ENCODE measurements at regions not wholly inside any gene's neighbourhood (a gene's known extent, or its start where the extent isn't known, plus 50 kb on each side); places are given as distances from the start of the nearest gene placed in this dataset.
"Not testable (repeated sequence)": the region's sequence is repeated elsewhere in the genome, so short reads cannot be mapped to it uniquely, and the experiment has no call there.

DNA sequence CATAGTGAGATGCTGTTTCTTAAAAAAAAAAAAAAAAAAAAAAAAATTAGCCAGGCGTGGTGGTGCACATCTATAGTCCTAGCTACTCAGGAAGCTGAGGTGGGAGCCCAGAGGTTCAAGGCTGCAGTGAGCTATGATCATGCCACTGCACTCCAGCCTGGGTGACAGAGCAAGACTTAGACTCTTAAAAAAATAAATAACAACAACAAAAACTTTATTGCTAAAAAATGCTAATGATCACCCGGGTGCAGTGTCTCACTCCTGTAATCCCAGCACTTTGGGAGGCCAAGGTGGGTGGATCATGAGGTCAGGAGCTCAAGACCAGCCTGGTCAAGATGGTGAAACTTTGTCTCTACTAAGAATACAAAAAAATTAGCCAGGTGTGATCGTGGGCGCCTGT, 119.5 kb upstream of the RAB4A start:
- DNase-seq (ENCODE audit: low read depth in 2 of 2): not testable (repeated sequence)

DNA sequence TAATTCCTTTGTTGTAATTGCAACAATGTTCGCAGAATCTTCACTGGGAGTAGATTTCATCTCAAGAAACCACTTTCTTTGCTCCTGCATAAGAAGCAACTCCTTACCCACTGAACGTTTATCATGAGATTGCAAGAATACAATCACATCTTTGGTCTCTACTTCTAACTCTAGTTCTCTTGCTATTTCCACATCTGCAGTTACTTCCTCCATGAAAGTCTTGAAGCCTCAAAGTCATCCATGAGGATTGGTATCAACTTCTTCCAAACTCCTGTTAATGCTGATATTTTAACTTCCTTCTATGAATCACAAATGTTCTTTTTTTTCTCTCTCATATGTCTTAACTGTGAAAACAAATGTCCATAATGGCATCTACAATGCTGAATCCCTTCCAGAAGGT, 118.6 kb upstream of the RAB4A start:
- no peak for DNase-seq (ENCODE audit: low read depth in 2 of 2)

DNA sequence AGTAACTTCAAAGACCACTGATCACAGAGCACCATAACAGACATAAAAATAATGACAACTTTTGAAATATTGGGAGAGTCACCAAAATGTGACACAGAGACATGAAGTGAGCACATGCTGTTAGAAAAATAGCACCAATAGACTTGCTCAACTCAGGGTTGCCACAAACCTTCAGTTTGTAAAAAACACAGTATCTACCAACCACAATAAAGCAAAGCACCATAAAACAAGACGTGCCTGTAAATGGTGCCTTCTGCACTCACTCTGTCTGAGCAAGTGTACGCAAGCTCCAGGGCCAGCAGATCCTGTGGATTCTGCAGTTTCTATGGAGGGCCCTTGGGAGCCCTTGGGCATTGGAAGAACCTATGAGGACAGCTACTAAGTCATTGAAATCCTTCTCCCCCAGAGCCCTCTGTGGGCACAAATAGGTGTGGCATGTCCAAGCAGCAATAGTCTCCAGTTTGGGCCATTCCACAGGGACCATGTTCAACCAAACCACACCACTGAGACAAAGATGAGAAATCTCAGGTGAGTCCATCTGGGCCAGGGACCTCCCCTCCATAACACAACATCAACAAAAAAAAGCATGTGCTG, 116.9 kb upstream of the RAB4A start:
- no peak for DNase-seq (ENCODE audit: low read depth in 2 of 2)

DNA sequence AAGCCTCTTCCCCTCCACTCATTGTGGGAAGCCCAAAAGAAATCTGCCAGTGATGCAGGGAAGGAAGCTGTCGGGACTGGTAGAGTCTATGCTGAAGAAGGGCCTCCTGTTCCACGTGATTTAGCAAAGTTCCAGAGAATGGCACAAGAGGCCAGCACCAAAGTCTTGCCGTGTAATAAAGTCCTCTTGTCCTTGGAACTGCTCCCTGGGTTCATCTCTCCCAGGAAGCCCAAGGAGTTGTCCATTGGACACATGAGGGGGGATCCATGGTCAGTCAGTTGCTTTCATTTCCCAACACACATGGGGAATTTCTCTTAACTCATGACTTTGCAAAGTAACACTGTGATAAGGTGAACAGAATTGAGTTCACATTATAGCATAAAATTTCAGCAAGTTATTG, 116.1 kb upstream of the RAB4A start:
- DNase-seq (ENCODE audit: low read depth in 2 of 2): no peak

DNA sequence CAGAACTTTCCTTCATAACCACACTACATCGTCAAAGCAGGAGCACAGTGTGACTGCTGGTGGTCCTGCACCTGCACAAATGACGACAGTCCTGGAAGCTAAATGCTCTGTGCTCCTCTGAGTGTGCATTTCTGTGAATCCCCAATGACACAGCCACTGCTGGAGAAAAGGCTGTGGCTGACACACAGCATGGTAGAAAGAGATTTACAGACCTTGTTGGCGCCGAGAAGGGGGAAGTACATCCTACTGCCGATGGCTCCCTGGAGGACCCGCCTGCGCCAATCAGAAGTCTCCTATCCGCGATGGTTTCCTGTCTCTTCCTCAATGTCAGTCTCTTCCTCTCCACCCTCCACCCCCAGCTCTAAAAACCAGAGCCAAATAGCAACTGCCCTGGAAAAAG, 115.4 kb upstream of the RAB4A start:
- no peak for DNase-seq (ENCODE audit: low read depth in 2 of 2)

DNA sequence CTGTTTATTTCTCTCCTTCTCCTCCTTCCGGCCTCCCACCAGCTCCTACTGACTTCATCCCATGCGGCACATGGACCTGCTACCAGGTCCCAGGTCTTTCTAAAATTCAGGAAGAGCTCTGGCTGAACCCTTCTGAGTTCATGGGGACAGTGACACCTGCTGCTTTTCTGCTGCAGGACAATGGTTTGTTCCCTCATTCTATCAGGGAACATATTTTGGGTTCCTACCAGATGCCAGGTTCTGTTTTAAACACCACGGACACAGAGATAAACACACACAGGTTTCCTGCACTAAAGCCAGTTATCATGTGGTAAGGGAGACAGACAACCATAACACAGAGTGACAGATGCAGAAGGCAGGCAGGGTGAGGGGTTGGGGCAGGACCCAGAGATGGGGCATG, 114.0 kb upstream of the RAB4A start:
- no peak for DNase-seq (ENCODE audit: low read depth in 2 of 2)

DNA sequence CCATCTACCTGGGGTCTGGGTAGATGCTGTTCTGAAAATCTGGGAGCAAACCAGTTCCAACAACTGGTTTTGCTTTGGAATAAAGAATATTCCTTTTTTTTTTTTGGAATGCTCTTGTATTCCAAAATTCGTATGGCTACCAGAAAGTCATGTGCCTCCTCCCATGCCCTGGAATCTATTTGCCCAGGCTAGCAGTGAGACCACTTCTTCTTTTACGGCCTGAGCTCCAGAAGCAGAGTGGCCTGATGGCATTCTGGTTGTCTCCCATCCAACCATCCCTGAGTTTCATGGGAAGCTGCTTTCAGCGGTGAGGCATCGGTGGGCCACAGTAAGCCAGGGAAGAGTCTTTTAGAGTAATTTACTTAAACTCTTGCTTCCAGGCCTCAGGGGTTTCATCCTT, 113.4 kb upstream of the RAB4A start:
- no peak for DNase-seq (ENCODE audit: low read depth in 2 of 2)

DNA sequence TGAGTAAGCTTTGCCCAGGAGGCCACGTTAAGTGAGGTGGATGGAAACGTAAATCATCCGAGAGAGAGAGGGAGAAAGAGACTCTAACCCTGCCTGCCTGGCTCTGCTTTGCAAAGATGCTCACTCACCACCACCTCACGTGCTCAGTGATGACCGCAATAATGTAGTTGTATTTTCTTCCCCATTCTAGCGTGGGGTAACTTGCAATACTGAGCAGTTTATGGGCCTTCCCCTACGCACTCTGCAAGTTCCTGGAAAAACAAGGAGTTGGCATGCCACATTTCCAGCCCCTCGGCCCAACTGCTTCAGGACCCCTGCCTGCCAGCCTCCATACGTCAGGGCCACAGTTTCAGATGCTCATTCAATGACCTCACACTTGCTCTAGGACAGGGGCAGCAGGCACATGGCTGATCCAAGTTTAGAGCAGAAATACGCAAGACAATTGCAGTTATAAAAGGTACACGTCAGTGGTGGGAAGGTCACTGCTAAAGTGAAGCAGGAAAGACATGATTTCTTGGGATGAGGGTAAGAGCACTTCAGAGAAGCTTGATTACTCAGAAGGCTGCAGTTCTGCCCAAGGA, 112.5 kb upstream of the RAB4A start:
- DNase-seq (ENCODE audit: low read depth in 2 of 2): no peak

DNA sequence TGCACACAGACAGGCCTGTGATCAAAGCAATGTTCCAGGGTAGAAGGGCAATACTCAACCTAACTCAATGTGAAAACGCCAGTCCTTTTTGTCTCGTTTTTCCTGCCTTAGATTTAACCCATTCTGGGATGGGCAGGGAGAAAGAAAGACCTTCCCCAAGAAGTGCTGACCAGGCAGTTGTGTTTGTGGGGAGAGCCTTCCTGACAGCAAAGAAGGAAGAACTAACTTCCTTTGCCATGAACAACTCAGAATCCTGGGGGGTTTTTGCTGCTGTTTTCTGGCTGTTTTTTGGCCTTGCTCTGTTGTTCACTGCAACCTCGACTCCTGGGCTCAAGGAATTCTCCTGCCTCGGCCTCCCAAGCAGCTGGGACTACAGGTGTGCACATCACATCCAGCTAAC, 112.0 kb upstream of the RAB4A start:
- DNase-seq (ENCODE audit: low read depth in 2 of 2): no peak

DNA sequence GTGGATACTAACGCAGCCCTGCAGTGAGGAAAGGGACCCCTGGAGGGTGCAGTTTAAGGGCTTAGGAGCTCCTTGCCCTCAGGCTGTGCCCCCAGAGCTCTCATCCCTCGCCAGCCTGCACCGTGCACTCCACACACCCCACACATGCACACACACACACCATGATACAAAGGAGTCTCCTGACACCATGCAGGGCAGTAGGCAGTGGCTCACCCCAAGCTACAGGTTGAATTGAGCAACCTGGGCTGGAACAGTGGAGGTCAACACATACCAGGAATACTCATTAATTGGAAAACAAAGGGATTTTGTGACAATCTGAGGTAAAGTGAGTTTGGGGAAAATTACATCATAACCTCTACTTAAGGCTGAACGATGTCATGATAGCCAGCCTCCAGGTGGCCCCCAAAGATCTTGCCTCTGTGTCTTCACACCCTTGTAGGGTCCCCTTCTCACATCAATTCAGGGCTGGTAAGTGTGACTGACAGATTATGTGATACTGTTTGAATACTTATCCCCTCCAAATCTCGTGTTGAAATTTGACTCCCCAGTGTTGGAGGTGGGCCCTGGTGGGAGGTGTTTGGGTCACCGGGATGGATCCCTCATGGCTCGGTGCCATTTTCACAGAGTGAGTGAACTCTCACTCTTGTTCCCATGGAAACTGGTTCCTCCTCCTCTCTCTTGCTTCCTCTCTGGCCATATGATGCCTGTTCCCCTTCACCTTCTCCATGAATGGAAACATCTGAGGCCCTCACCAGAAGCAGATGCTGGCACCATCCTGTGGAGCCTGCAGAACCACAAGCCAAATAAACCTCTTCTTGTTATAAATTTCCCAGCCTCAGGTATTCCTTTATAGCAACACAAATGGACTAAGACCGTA, 111.0 kb upstream of the RAB4A start:
- DNase-seq (ENCODE audit: low read depth in 2 of 2): no peak

DNA sequence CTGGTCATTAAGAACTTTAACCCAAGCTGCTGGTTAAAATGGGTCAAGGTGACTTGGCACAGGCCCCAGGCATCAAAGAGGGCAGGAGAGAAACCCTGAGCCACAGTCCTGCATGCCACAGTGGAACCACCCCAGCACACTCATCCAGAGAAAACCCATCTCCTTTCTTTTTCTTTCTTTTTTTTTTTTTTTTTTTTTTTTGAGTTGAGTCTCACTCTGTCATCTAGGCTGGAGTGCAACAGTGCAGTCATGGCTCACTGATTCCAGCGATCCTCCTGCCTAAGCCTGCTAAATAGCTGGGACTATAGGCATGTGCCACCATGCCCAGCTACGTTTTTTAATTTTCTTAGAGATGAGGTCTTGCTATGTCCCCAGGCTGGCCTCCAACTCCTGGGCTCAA, 109.2 kb upstream of the RAB4A start:
- no peak for DNase-seq (ENCODE audit: low read depth in 2 of 2)

DNA sequence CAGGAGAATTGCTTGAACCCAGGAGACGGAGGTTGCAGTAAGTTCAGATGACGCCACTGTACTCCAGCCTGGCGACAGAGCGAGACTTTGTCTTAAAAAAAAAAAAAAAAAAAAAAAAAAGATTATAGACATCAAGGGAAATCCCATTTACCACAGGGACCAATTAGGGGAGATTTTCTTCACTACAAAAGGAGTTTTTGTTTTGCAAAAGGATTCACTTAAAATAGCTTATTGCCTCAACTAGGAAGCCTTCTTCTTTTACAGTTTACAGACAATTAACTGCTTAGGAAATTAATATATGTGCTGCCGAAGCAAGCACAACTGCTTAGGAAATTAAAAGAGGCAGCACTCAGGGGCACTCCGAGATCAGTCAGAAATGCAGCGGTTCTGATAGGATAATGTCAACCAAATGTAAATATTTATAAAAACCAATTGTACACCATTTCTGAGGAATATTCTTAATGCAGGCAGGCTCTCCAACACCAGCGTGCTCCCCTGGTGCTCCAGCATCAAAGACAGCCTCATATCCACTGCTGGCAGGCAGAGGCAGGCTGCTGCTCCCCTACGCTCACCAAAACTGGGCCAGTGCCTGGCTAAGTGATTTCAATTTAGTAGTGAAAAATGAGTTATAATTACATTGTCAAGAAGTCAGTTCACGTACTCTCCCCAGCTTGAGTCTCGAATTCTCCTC, 107.9 kb upstream of the RAB4A start:
- DNase-seq (ENCODE audit: low read depth in 2 of 2): no peak

DNA sequence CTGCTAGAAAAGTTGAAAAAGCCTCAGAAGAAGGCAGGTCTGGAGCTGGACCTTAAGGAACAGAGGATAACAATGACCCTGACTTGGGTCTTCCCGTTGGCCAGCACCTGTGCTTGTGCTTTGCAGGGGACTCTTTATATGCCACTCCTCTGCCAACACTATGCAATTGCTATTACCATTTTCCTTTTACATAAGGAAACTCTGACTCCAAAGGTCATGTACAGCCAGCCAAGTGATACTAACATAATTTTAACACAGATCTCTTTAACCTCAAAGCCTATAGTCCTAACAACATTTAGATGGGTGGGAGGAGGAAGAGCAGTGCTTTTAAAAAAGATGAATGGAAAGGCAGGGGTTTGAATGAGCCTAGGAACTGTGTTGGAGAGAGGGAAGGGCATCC, 106.6 kb upstream of the RAB4A start:
- DNase-seq (ENCODE audit: low read depth in 2 of 2): no peak

DNA sequence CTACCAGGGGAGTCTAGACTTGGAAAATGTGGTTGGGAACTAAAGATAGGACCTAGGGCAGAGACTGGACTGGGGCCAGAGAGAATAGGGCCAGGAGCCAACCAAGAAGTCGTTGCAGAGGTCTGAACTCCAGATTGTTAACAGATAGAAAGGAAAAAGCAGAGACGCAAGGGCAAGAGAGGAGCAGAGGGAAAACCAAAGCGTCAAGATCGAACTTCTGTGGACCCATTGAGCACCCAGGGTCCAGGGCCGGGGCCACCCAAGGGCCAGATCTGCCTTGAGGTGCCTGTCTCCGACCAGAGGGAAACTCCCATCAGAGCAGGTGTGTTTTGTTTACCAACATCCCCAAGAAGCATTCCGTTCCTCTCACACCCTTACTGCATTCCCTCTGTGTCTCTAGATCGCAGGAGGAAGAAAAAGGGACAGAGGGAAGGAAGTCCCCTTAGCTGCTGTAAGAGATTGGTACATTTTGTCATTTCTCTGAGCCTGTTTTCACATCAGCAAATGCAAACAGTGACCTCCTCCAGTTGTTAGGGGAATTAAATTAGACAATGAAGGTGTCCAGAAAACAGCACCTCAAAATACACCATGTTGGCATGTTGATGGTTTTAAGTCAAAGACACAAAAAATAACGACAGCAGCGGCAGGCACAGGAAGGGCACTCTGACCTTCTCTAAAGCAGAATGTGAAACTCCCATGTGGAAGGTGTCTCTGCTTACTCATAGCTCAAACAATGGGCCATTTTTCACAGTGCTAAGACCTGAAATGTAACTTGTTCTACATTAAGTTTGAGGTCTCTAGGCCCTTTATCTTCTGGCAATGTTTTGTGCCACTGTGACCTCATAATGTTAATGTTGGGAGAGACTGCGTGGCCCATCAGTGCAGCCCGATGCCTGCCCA, 105.8 kb upstream of the RAB4A start:
- DNase-seq (ENCODE audit: low read depth in 2 of 2): no peak

DNA sequence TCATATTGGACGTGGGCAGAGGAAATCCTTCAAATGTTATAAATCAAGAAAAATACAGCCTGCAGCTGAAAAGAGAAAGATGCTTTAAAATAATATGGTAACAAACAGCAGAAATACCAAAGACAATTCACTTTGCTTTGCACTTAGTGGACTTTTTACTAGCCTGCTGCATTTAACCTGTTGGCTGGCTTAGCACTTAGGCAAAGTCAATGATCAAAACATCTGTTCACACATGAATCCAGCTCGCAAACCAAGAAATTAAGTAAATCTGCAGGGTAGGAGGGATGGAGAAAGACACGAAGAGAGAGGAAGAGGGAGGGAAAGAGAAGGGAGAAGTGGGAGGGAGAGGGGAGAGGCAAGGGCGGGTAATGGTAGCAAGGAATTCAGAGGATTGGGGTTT, 103.6 kb upstream of the RAB4A start:
- DNase-seq (ENCODE audit: low read depth in 2 of 2): no peak

DNA sequence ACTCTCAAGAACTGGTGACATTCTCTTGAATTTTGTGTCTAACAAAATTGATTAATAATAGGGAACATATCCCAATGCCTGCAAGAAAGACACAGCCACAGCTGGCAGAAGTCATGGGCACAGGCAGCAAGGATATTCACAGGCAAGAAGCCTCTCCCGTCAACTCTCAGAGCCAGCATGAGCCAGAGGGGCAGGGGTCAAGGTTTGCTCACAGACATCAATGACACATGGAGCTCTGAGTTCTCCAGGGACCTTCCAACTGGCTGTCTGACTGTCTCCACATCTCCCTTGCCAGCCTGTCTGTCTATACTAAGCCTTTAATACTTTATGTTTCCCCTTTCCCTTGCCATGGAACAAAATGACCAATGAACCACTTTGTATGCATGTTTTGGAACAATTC, 101.5 kb upstream of the RAB4A start:
- DNase-seq (ENCODE audit: low read depth in 2 of 2): no peak

DNA sequence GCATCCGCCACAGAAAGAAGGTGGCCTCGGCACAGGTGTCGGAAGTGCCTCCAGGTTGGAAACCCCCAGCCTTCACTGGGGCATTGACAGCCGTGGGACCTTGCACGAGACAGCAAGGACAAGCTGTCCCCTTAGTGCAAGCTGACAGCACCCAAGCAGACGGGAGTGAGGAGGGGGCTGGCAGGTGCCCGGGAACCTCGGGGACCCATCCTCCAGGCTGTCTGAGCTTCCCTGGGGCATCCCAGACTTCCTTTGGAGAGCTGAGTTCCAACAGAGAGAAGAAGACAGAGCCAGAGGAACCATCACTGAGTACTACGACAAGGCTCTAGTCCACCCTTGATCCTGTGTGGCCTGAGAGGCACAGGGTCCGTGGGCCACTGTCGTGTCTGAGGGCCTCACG, 100.6 kb upstream of the RAB4A start:
- DNase-seq (ENCODE audit: low read depth in 2 of 2): no peak

DNA sequence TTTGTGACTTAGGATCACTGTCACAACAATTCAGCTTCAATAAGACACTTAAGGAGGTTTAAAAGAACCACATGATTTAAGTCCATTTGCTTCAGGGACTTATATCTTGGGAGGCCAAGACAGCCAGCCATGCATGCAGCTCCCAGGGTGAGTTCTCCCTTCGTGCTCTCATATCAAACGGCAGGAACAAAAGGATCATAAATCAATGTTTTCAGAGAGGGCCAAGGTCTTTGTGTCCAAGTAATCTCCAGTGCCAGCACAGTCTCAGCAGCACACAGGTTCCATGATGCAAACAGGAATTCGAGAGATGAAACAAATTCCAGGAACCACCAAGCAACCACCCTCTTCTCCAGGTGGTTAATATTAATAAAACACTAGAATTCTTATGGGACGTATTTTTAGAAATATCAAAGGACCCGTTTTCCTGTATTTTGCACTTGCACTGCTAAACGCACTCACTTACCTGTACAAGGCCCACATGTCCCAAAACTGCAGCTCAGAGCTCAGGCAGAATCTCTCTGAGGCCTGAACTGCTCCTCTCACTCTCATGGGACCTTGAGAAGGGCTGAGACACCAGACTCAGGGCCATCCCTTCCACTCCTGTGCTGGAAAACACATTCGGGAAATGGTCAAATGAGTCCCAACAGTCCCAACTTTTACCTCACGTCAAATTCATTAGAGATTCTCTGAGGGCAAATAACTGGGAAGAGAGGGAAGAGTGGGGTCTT, 100.0 kb upstream of the RAB4A start:
- no peak for DNase-seq (ENCODE audit: low read depth in 2 of 2)

DNA sequence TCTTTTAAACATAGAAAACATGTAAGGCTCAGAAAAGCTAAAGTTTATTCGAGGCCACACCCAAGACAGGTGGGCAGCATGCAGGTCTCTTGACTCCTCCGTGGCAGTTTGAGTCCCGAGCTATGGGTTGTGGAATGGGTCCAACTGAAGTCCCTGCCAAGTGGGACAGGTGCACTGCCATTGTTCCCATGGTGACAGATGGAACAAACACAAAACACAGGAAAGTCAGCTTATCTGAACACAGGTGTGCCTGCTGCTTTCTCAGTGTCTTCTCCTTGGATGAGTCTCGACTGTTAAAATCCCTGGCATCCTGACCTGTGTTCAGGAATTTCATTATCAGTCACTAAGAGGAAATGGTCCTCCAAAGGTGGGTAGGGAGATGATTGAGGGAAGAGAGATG, 99.0 kb upstream of the RAB4A start:
- DNase-seq (ENCODE audit: low read depth in 2 of 2): no peak

DNA sequence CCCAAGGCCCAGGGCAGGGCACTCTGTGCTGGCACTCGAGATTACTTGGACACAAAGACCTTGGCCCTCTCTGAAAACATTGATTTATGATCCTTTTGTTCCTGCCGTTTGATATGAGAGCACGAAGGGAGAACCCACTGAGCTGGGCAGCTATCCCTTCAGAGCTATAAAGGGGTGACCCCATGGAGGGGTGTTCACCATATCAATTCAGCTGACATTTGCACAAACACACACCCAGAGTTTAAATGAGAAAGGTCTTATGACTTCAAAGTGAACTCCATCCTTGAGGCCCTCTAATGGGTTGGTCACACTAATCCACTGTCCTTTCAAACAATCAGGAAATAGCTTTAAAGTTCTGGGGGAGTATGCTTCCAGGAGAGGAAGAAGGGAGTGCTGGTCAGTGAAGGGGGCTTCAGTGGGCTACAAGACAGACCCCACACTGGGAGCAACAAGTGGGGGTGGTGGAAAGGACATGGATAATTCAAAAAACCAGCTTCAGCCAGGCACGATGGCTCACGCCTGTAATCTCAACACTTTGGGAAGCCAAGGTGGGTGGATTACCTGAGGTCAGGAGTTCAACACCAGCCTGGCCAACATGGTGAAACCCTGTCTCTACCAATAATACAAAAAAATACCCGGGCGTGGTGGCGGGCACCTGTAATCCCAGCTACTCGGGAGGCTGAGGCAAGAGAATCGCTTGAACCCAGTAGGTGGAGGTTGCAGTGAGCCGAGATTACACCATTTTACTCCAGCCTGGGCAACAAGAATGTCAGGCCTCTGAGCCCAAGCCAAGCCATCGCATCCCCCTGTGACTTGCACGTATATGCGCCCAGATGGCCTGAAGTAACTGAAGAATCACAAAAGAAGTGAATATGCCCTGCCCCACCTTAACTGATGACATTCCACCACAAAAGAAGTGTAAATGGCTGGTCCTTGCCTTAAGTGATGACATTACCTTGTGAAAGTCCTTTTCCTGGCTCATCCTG, 97.1 kb upstream of the RAB4A start:
- not testable (repeated sequence) for DNase-seq (ENCODE audit: low read depth in 2 of 2)

Data from fibroblast of skin of left biceps (primary cell).